GM12801 (cell line): ENCODE measurements at regions not wholly inside any gene's neighbourhood (a gene's known extent, or its start where the extent isn't known, plus 50 kb on each side); places are given as distances from the start of the nearest gene placed in this dataset.

Experiments
- CTCF ChIP-seq: IDR thresholded peaks from one replicate; pipeline ENCODE4 v1.5.1; 2011; ENCODE audit warnings: control low read depth; ENCODE audit not compliant: insufficient read length; ENCODE audit errors: extremely low read depth

- TF ChIP-seq CTCF: no peak
Measured at GRCh38 chr10:91150631-91151030, 69.8 kb upstream of the PCGF5 start.

GRCh38 chr10:91153508-91153907, 67.0 kb upstream of the PCGF5 start:
- no peak for TF ChIP-seq CTCF

- no peak for TF ChIP-seq CTCF
Measured at GRCh38 chr10:91154842-91155241, 65.6 kb upstream of the PCGF5 start.

- no peak for TF ChIP-seq CTCF
Measured at GRCh38 chr10:91156196-91156595, 64.3 kb upstream of the PCGF5 start.

- no peak for TF ChIP-seq CTCF
Measured at GRCh38 chr10:91159254-91159783, 61.1 kb upstream of the PCGF5 start.

- no peak for TF ChIP-seq CTCF
Measured at GRCh38 chr10:91162050-91162494, 58.4 kb upstream of the PCGF5 start.

- TF ChIP-seq CTCF: no peak
Measured at GRCh38 chr10:91162495-91163268, 57.8 kb upstream of the PCGF5 start.
